OCI-LY1 (cell line): ENCODE measurements at regions not wholly inside any gene's neighbourhood (a gene's known extent, or its start where the extent isn't known, plus 50 kb on each side); places are given as distances from the start of the nearest gene placed in this dataset.
"Not testable (repeated sequence)": the region's sequence is repeated elsewhere in the genome, so short reads cannot be mapped to it uniquely, and the experiment has no call there.

Experiments used
- H2AFZ ChIP-seq: fragments of 200-600 bp; sonication (generic), shearing (Covaris generic); 2 replicates; pipeline ENCODE4 v1.6.0; 2014; ENCODE audit warnings: antibody characterized with exemption, mild to moderate bottlenecking, low read length
- H3F3A ChIP-seq: fragments of 200-600 bp; sonication (generic), shearing (Covaris generic); 2 replicates; pipeline ENCODE4 v1.6.0; 2014; ENCODE audit warnings: mild to moderate bottlenecking, antibody characterized with exemption, low read length, moderate library complexity; ENCODE audit not compliant: insufficient read depth
- H3K27ac ChIP-seq: fragments of 200-600 bp; sonication (generic); 2 replicates; pipeline ENCODE4 v1.5.1; 2014; ENCODE audit warnings: low read length, mixed run types, mild to moderate bottlenecking, low read depth; ENCODE audit not compliant: poor library complexity, severe bottlenecking
- H3K27me3 ChIP-seq: fragments of 200-600 bp; sonication (generic); 2 replicates; pipeline ENCODE4 v1.6.0; 2014; ENCODE audit warnings: antibody characterized with exemption, mild to moderate bottlenecking, low read length, moderate library complexity; ENCODE audit not compliant: insufficient read depth
- H3K36me3 ChIP-seq: fragments of 200-600 bp; sonication (generic); 2 replicates; pipeline ENCODE4 v1.6.1; 2014; ENCODE audit warnings: mild to moderate bottlenecking, antibody characterized with exemption, low read length, moderate library complexity, mixed read lengths; ENCODE audit not compliant: insufficient read depth
- H3K4me1 ChIP-seq: fragments of 200-600 bp; sonication (generic); 2 replicates; pipeline ENCODE4 v1.5.1; 2014; ENCODE audit warnings: mild to moderate bottlenecking, low read length, moderate library complexity; ENCODE audit not compliant: insufficient read depth, severe bottlenecking
- H3K4me2 ChIP-seq: fragments of 200-600 bp; sonication (generic), shearing (Covaris generic); 2 replicates; pipeline ENCODE4 v1.6.1; 2014; ENCODE audit warnings: low read length
- H3K4me3 ChIP-seq: fragments of 200-600 bp; sonication (generic); 2 replicates; pipeline ENCODE4 v1.5.1; 2014; ENCODE audit warnings: low read length, low read depth, mild to moderate bottlenecking, mixed read lengths; ENCODE audit not compliant: poor library complexity, severe bottlenecking
- H3K79me2 ChIP-seq: fragments of 200-600 bp; shearing (Covaris generic); 2 replicates; pipeline ENCODE4 v1.6.1; 2016; ENCODE audit warnings: mixed run types, low read length, mixed read lengths; ENCODE audit not compliant: insufficient read depth
- H3K9ac ChIP-seq: fragments of 200-600 bp; sonication (generic), shearing (Covaris generic); 2 replicates; pipeline ENCODE4 v1.6.1; 2014; ENCODE audit warnings: mild to moderate bottlenecking, low read length, mixed read lengths
- H3K9me2 ChIP-seq: fragments of 200-600 bp; sonication (generic), shearing (Covaris generic); 2 replicates; pipeline ENCODE4 v1.6.1; 2014; ENCODE audit warnings: low read depth, mild to moderate bottlenecking, low read length, mixed read lengths
- H3K9me3 ChIP-seq: fragments of 200-600 bp; shearing (Covaris generic); 2 replicates; pipeline ENCODE4 v1.6.1; 2014; ENCODE audit warnings: low read length, mixed read lengths
- H4K20me1 ChIP-seq: fragments of 200-600 bp; sonication (generic), shearing (Covaris generic); 2 replicates; pipeline ENCODE4 v1.6.0; 2016; ENCODE audit warnings: mild to moderate bottlenecking, low read length; ENCODE audit not compliant: insufficient read depth
- CTCF ChIP-seq: fragments of 200-600 bp; sonication (generic), shearing (Covaris generic); IDR thresholded peaks from 2 replicates; pipeline ENCODE4 v1.5.1; 2017; ENCODE audit warnings: mild to moderate bottlenecking, antibody characterized with exemption, low read length, moderate library complexity, mixed read lengths
- EZH2 ChIP-seq: fragments of 200-600 bp; sonication (generic), shearing (Covaris generic); IDR thresholded peaks from 2 replicates; pipeline ENCODE4 v1.8.0; 2017; ENCODE audit warnings: borderline replicate concordance, mixed run types, mild to moderate bottlenecking, antibody characterized with exemption, low read length, moderate library complexity, mixed read lengths

GRCh38 chr6:53424976-53425718 is 76.4 kb upstream of the ELOVL5 start:
- Histone ChIP-seq H3K27ac (no peak overlapping the region), H3K9me2 (no peaks in the 10 kb centered on the region), H3K4me2 (no peak overlapping the region), H3K27me3 (no peaks in the 10 kb centered on the region), H3F3A (no peaks in the 10 kb centered on the region), H3K36me3 (no peaks in the 10 kb centered on the region), H3K4me1 (no peaks in the 10 kb centered on the region), H3K9me3 (no peaks in the 10 kb centered on the region), H2AFZ (no peak overlapping the region), H3K4me3 (no peak overlapping the region), H3K9ac (no peak overlapping the region), H4K20me1 (no peaks in the 10 kb centered on the region), H3K79me2 (no peaks in the 10 kb centered on the region)
- no peak for TF ChIP-seq CTCF
- TF ChIP-seq EZH2: no peak

- Histone ChIP-seq H3K36me3 (no peaks in the 10 kb centered on the region), H3K79me2 (no peaks in the 10 kb centered on the region), H3K4me1 (no peaks in the 10 kb centered on the region), H3K27ac (no peak overlapping the region), H3K9me2 (no peaks in the 10 kb centered on the region), H4K20me1 (no peaks in the 10 kb centered on the region), H3K4me3 (no peak overlapping the region), H3K4me2 (no peak overlapping the region), H2AFZ (no peak overlapping the region), H3F3A (no peaks in the 10 kb centered on the region), H3K9ac (no peak overlapping the region), H3K27me3 (no peaks in the 10 kb centered on the region), H3K9me3 (no peaks in the 10 kb centered on the region)
- TF ChIP-seq EZH2 (no peak), CTCF (no peak)
These were observed 75.5 kb upstream of the ELOVL5 start for GRCh38 chr6:53424300-53424699.

GRCh38 chr6:53423560-53423959 is 74.8 kb upstream of the ELOVL5 start:
- H3K4me3 ChIP-seq, H3K9ac ChIP-seq, H4K20me1 ChIP-seq, H3K27me3 ChIP-seq, H3K9me2 ChIP-seq, H3K36me3 ChIP-seq, H3K27ac ChIP-seq, H2AFZ ChIP-seq, H3F3A ChIP-seq, H3K79me2 ChIP-seq, H3K4me2 ChIP-seq, H3K9me3 ChIP-seq, H3K4me1 ChIP-seq: not testable (repeated sequence)

- Histone ChIP-seq H3K4me2 (no peak overlapping the region), H3K79me2 (no peaks in the 10 kb centered on the region), H3K4me3 (no peak overlapping the region), H3K27me3 (0 out of 2 replicates have a peak, but pooled peaks cover 3% of the 10 kb centered on the region), H3K9me2 (no peaks in the 10 kb centered on the region), H3K9me3 (no peaks in the 10 kb centered on the region), H3K27ac (no peak overlapping the region), H2AFZ (no peak overlapping the region), H3F3A (no peaks in the 10 kb centered on the region), H3K36me3 (no peaks in the 10 kb centered on the region), H3K4me1 (no peaks in the 10 kb centered on the region), H3K9ac (no peak overlapping the region), H4K20me1 (no peaks in the 10 kb centered on the region)
- no peak for TF ChIP-seq EZH2
- TF ChIP-seq CTCF: no peak
These were observed 70.3 kb upstream of the ELOVL5 start for GRCh38 chr6:53419026-53419425.
